ENCODE measurements at regions not wholly inside any gene's neighbourhood (a gene's known extent, or its start where the extent isn't known, plus 50 kb on each side); places are given as distances from the start of the nearest gene placed in this dataset.

DNA sequence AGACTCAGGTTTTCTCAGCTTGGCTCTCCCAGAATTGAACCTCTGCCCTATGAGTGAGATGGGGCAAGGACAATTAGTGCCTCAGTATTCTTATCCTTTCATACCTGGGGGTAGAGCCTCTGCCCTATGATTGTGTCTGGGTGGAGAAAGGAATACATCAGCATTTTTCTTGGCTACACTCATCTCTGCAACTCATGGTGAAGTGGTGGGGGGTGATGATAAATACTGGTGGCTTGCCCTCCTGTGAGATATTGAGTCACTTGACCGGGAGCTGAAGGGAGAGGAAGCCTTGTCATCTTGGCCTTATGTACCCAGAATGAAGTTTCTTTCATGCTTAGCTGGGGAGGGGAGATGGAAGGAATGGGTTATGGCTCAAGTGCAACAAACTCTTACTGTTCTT, 71.3 kb upstream of the ENOX2 start:
- Histone ChIP-seq H3K27ac (no peak overlapping the region), H3K4me3 (no peak overlapping the region), H3K9me3 (ENCODE audit: low read depth, low read length) (no peaks in the 10 kb centered on the region), H3K9ac (ENCODE audit: insufficient read length) (no peak overlapping the region), H3K36me3 (ENCODE audit: insufficient read depth, low read length) (no peaks in the 10 kb centered on the region)
- no peak for TF ChIP-seq EZH2 (IDR thresholded peaks at IDR 0.05)
- no peak for TF ChIP-seq POLR2AphosphoS5 (IDR thresholded peaks at IDR 0.05; ENCODE audit: borderline replicate concordance, low read depth, low read length)
- TF ChIP-seq FOXP2 (optimal IDR thresholded peaks at IDR 0.05; ENCODE audit: control extremely low read depth, extremely low read length, insufficient read depth), result no peak
- no peak for DNase-seq (ENCODE audit: low read depth, low spot score)

- Histone ChIP-seq H3K36me3 (ENCODE audit: insufficient read depth, low read length) (no peaks in the 10 kb centered on the region), H3K9me3 (ENCODE audit: low read depth, low read length) (no peaks in the 10 kb centered on the region), H3K4me3 (peak overlapping the region; percentile 24; the same call in 1 of the 2 replicates), H3K27ac (no peak overlapping the region), H3K9ac (ENCODE audit: insufficient read length) (no peak overlapping the region)
- TF ChIP-seq POLR2AphosphoS5 (IDR thresholded peaks at IDR 0.05; ENCODE audit: borderline replicate concordance, low read depth, low read length) (no peak), EZH2 (IDR thresholded peaks at IDR 0.05) (no peak), FOXP2 (optimal IDR thresholded peaks at IDR 0.05; ENCODE audit: control extremely low read depth, extremely low read length, insufficient read depth) (no peak)
- peak; percentile 40 for DNase-seq (ENCODE audit: low read depth, low spot score)
These were observed 72.9 kb upstream of the ENOX2 start for GRCh38 chrX:130975947-130976346.

DNA sequence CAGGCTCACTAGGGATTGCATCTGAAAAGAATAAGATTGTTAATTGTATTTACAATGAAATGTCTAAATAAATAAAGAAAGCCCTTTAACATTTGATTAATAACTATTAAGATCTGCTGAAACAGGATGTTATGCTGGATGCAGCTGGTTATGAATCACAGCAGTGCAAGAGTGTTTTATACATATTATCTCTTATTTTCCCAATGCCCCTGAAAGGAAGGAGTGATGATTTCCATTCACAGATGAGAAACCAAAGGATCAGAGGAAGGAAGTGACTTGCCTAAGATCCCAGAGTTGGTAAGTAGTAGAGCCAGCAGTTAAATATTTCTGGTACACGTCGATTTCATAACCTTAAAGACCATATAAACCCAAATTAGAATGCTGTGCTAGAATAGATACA, 76.3 kb upstream of the ARHGAP36 start:
- Histone ChIP-seq H3K36me3 (ENCODE audit: insufficient read depth, low read length) (no peaks in the 10 kb centered on the region), H3K27ac (no peak overlapping the region), H3K9ac (ENCODE audit: insufficient read length) (no peak overlapping the region), H3K9me3 (ENCODE audit: low read depth, low read length) (no peaks in the 10 kb centered on the region), H3K4me3 (no peak overlapping the region)
- no peak for DNase-seq (ENCODE audit: low read depth, low spot score)
- TF ChIP-seq EZH2 (IDR thresholded peaks at IDR 0.05) (no peak), POLR2AphosphoS5 (IDR thresholded peaks at IDR 0.05; ENCODE audit: borderline replicate concordance, low read depth, low read length) (no peak), FOXP2 (optimal IDR thresholded peaks at IDR 0.05; ENCODE audit: control extremely low read depth, extremely low read length, insufficient read depth) (no peak)

- Histone ChIP-seq H3K4me3 (no peak overlapping the region), H3K9ac (ENCODE audit: insufficient read length) (no peak overlapping the region), H3K9me3 (ENCODE audit: low read depth, low read length) (no peaks in the 10 kb centered on the region), H3K27ac (no peak overlapping the region), H3K36me3 (ENCODE audit: insufficient read depth, low read length) (no peaks in the 10 kb centered on the region)
- DNase-seq (ENCODE audit: low read depth, low spot score), result no peak
- TF ChIP-seq POLR2AphosphoS5 (IDR thresholded peaks at IDR 0.05; ENCODE audit: borderline replicate concordance, low read depth, low read length) (no peak), FOXP2 (optimal IDR thresholded peaks at IDR 0.05; ENCODE audit: control extremely low read depth, extremely low read length, insufficient read depth) (no peak), EZH2 (IDR thresholded peaks at IDR 0.05) (no peak)
These were observed 73.4 kb upstream of the ARHGAP36 start for GRCh38 chrX:130984782-130985181.

- H3K9me3 ChIP-seq (ENCODE audit: low read depth, low read length), result no peaks in the 10 kb centered on the region
- no peaks in the 10 kb centered on the region for H3K36me3 ChIP-seq (ENCODE audit: insufficient read depth, low read length)
- no peak overlapping the region for H3K27ac ChIP-seq
- no peak overlapping the region for H3K4me3 ChIP-seq
- DNase-seq (ENCODE audit: low read depth, low spot score), result no peak
- TF ChIP-seq POLR2AphosphoS5 (IDR thresholded peaks at IDR 0.05; ENCODE audit: borderline replicate concordance, low read depth, low read length), result no peak
- TF ChIP-seq FOXP2 (optimal IDR thresholded peaks at IDR 0.05; ENCODE audit: control extremely low read depth, extremely low read length, insufficient read depth), result no peak
- H3K9ac ChIP-seq (ENCODE audit: insufficient read length), result no peak overlapping the region
These were observed 70.9 kb upstream of the ARHGAP36 start for GRCh38 chrX:130987241-130987640.

DNA sequence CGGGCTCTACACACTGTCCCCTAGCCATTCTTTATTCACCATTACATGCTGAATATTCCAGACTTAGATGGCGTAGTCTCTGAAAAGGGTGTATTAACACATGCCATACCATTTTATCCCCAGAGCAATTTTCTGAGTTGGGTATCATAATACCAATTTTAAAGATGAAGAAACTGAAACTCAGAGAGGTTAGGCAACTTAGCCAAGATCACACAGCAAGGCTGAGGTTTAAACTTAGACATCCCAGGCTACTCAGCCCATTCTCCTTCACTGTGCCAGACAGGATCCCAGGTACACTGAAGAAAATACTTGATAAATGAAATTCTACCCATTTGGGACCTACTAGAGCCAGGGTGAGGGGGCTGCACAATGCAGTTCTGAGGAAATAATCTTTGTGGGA, 67.4 kb upstream of the ARHGAP36 start:
- no peak for DNase-seq (ENCODE audit: low read depth, low spot score)
- Histone ChIP-seq H3K27ac (no peak overlapping the region), H3K9me3 (ENCODE audit: low read depth, low read length) (no peaks in the 10 kb centered on the region), H3K36me3 (ENCODE audit: insufficient read depth, low read length) (no peaks in the 10 kb centered on the region), H3K4me3 (no peak overlapping the region), H3K9ac (ENCODE audit: insufficient read length) (no peak overlapping the region)
- no peak for TF ChIP-seq POLR2AphosphoS5 (IDR thresholded peaks at IDR 0.05; ENCODE audit: borderline replicate concordance, low read depth, low read length)
- no peak for TF ChIP-seq FOXP2 (optimal IDR thresholded peaks at IDR 0.05; ENCODE audit: control extremely low read depth, extremely low read length, insufficient read depth)
- no peak for TF ChIP-seq EZH2 (IDR thresholded peaks at IDR 0.05)

GRCh38 chrX:130994671-130995070, 63.5 kb upstream of the ARHGAP36 start:
- peak; percentile 3 for DNase-seq (ENCODE audit: low read depth, low spot score)
- Histone ChIP-seq H3K9me3 (ENCODE audit: low read depth, low read length) (no peaks in the 10 kb centered on the region), H3K9ac (ENCODE audit: insufficient read length) (no peak overlapping the region), H3K36me3 (ENCODE audit: insufficient read depth, low read length) (no peaks in the 10 kb centered on the region), H3K27ac (no peak overlapping the region), H3K4me3 (no peak overlapping the region)
- no peak for TF ChIP-seq POLR2AphosphoS5 (IDR thresholded peaks at IDR 0.05; ENCODE audit: borderline replicate concordance, low read depth, low read length)
- TF ChIP-seq FOXP2 (optimal IDR thresholded peaks at IDR 0.05; ENCODE audit: control extremely low read depth, extremely low read length, insufficient read depth), result no peak
- TF ChIP-seq EZH2 (IDR thresholded peaks at IDR 0.05), result no peak

DNA sequence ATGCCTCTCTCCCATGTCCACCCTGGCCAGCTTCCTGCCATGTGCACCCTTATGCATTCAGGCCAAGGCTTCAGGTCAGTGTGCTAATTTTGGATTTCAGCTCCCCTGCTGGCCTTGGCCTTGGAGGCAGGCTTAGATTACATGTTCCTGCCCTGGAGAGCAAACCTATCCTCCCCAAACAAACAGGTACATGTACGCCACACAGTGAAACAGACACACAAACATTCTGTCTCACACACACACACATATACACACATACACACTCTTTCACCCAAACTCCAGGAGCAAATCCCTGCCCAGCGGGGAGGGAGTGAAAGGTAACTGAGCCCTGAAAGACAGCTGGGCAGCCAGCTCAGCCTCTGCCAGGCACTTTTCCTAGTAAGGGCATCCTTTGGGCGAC, 62.7 kb upstream of the ARHGAP36 start:
- H3K9me3 ChIP-seq (ENCODE audit: low read depth, low read length), result no peaks in the 10 kb centered on the region
- H3K9ac ChIP-seq (ENCODE audit: insufficient read length), result no peak overlapping the region
- no peak for TF ChIP-seq FOXP2 (optimal IDR thresholded peaks at IDR 0.05; ENCODE audit: control extremely low read depth, extremely low read length, insufficient read depth)
- TF ChIP-seq EZH2 (IDR thresholded peaks at IDR 0.05), result no peak
- no peak overlapping the region for H3K27ac ChIP-seq
- H3K4me3 ChIP-seq, result no peak overlapping the region
- no peaks in the 10 kb centered on the region for H3K36me3 ChIP-seq (ENCODE audit: insufficient read depth, low read length)
- DNase-seq (ENCODE audit: low read depth, low spot score), result no peak

GRCh38 chrX:130997314-130997713, 60.8 kb upstream of the ARHGAP36 start:
- no peak overlapping the region for H3K9ac ChIP-seq (ENCODE audit: insufficient read length)
- no peak for DNase-seq (ENCODE audit: low read depth, low spot score)
- TF ChIP-seq EZH2 (IDR thresholded peaks at IDR 0.05), result no peak
- TF ChIP-seq POLR2AphosphoS5 (IDR thresholded peaks at IDR 0.05; ENCODE audit: borderline replicate concordance, low read depth, low read length), result no peak
- TF ChIP-seq FOXP2 (optimal IDR thresholded peaks at IDR 0.05; ENCODE audit: control extremely low read depth, extremely low read length, insufficient read depth), result no peak
- H3K36me3 ChIP-seq (ENCODE audit: insufficient read depth, low read length), result no peaks in the 10 kb centered on the region
- H3K4me3 ChIP-seq, result no peak overlapping the region
- H3K9me3 ChIP-seq (ENCODE audit: low read depth, low read length), result no peaks in the 10 kb centered on the region
- no peak overlapping the region for H3K27ac ChIP-seq
